ENCODE measurements at regions not wholly inside any gene's neighbourhood (a gene's known extent, or its start where the extent isn't known, plus 50 kb on each side); places are given as distances from the start of the nearest gene placed in this dataset.

- peaks cover 17% of the 10 kb centered on the region for H3K4me1 Mint-ChIP-seq (ENCODE audit: low read depth)
- no peak overlapping the region for H3K4me3 Mint-ChIP-seq
- H3K9me3 Mint-ChIP-seq: peaks cover 8% of the 10 kb centered on the region
- no peaks in the 10 kb centered on the region for H3K36me3 Mint-ChIP-seq (ENCODE audit: low read depth)
- peaks cover 4% of the 10 kb centered on the region for H3K27me3 Mint-ChIP-seq
- H3K27ac Mint-ChIP-seq: no peak overlapping the region
- intact Hi-C loops (cut with micrococcal nuclease): no loop called here
Measured at GRCh38 chr6:4692664-4693063, 83.5 kb upstream of the CDYL start.

GRCh38 chr6:4687989-4688947 lies 87.9 kb upstream of the CDYL start:
- H3K27ac Mint-ChIP-seq: peak overlapping the region; percentile 85
- no peaks in the 10 kb centered on the region for H3K9me3 Mint-ChIP-seq
- H3K4me1 Mint-ChIP-seq (ENCODE audit: low read depth): peaks cover 17% of the 10 kb centered on the region
- intact Hi-C loops (cut with micrococcal nuclease): no loop called here
- peaks cover 7% of the 10 kb centered on the region for H3K27me3 Mint-ChIP-seq
- H3K36me3 Mint-ChIP-seq (ENCODE audit: low read depth): no peaks in the 10 kb centered on the region
- peak overlapping the region; percentile 69 for H3K4me3 Mint-ChIP-seq

GRCh38 chr6:4687656-4687988 lies 88.6 kb upstream of the CDYL start:
- Mint-ChIP-seq H3K27me3 (peaks cover 11% of the 10 kb centered on the region), H3K4me3 (peak overlapping the region; percentile 69), H3K36me3 (ENCODE audit: low read depth) (no peaks in the 10 kb centered on the region), H3K27ac (peak overlapping the region; percentile 85), H3K4me1 (ENCODE audit: low read depth) (peaks cover 16% of the 10 kb centered on the region), H3K9me3 (no peaks in the 10 kb centered on the region)
- intact Hi-C loops (cut with micrococcal nuclease): no loop called here

DNA sequence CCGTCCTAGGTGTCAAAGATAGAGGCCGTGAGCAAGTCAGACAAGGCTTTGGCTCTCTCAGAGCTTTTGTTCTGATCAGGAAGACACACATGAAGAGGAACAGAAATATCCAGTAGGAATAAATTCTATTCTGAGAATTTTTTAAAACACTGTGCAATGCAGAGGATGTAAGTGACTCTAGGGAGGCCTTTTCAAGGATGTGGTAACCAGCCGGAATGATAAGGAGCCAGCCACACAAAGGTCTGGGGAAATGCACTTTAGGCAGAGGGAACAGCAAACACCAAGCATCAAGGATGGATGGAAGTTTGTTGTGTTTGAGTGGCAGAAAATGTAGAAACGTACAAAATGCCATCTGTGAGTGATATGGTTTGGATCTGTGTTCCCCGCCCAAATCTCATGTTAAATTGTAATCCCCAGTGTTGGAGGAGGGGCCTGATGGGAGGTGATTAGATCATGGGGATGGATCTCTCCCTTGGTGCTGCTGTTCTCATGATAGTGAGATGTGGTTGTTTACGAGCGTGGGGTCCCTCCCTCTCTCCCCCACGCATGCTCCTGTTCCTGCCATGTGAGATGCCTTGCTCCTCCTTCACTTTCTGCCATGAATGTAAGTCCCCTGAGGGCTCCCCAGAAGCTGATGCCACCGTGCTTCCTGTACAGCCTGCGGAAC lies 93.6 kb upstream of the CDYL start:
- peaks cover 11% of the 10 kb centered on the region for H3K27me3 Mint-ChIP-seq
- H3K9me3 Mint-ChIP-seq: no peaks in the 10 kb centered on the region
- intact Hi-C loops (cut with micrococcal nuclease): no loop called here
- no peak overlapping the region for H3K4me3 Mint-ChIP-seq
- H3K36me3 Mint-ChIP-seq (ENCODE audit: low read depth): no peaks in the 10 kb centered on the region
- peaks cover 3% of the 10 kb centered on the region for H3K4me1 Mint-ChIP-seq (ENCODE audit: low read depth)
- H3K27ac Mint-ChIP-seq: no peak overlapping the region

DNA sequence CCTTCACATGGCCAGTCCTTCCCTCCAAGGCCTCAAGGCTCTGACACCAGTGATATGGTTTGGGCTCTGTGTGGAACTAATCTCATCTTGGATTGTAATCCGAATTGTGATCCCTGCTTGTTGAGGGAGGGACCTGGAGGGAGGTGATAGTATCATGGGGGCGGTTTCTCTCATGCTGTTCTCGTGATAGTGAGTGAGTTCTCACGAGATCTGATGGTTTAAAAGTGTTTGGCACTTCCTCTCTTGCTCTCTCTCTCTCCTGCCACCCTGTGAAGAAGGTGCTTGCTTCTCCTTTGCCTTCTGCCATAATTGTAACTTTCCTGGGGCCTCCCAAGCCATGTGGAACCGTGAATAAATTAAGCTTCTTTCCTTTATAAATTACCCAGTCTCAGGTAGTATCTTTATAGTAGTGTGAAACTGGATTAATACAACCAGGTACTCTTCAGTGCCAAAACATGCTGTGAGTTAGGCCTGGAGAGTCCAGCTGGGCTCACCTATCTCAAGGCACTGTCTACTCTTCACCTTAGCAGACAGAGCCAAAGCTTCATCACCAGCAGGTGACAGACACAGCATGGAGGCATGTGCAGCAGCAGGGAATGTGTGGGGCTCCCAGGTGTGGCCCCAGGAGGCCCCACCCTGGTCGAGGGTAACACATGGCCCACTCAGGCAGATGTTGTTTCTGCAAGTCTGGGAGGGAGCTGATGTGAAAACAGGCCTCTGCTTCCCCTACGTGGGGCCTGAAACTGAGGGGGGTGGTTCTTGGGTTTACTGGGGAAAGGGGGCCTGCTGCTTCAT lies 97.5 kb upstream of the CDYL start:
- intact Hi-C loops (cut with micrococcal nuclease): no loop called here
- H3K36me3 Mint-ChIP-seq (ENCODE audit: low read depth): no peaks in the 10 kb centered on the region
- H3K27me3 Mint-ChIP-seq: peaks cover 11% of the 10 kb centered on the region
- H3K4me3 Mint-ChIP-seq: no peak overlapping the region
- H3K9me3 Mint-ChIP-seq: no peaks in the 10 kb centered on the region
- H3K27ac Mint-ChIP-seq: no peak overlapping the region
- H3K4me1 Mint-ChIP-seq (ENCODE audit: low read depth): no peaks in the 10 kb centered on the region

DNA sequence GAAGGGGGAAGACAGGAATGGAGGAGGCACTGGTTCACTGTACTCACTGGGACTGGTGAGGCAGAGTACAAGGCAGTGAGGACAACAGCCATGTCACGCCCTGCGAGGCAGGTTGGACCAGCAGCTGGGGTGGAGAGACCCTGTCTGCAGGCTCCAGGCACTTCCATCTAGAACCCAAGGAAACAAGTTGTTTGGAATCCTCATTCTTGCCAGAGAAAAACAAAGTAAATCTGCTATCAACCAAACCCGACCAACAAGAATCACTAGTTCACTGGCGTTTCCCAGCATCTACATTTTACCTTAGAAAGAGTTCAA lies 98.5 kb upstream of the CDYL start:
- H3K4me3 Mint-ChIP-seq: no peak overlapping the region
- no peaks in the 10 kb centered on the region for H3K9me3 Mint-ChIP-seq
- no peak overlapping the region for H3K27ac Mint-ChIP-seq
- H3K27me3 Mint-ChIP-seq: peaks cover 4% of the 10 kb centered on the region
- H3K4me1 Mint-ChIP-seq (ENCODE audit: low read depth): no peaks in the 10 kb centered on the region
- H3K36me3 Mint-ChIP-seq (ENCODE audit: low read depth): no peaks in the 10 kb centered on the region
- intact Hi-C loops (cut with micrococcal nuclease): no loop called here

DNA sequence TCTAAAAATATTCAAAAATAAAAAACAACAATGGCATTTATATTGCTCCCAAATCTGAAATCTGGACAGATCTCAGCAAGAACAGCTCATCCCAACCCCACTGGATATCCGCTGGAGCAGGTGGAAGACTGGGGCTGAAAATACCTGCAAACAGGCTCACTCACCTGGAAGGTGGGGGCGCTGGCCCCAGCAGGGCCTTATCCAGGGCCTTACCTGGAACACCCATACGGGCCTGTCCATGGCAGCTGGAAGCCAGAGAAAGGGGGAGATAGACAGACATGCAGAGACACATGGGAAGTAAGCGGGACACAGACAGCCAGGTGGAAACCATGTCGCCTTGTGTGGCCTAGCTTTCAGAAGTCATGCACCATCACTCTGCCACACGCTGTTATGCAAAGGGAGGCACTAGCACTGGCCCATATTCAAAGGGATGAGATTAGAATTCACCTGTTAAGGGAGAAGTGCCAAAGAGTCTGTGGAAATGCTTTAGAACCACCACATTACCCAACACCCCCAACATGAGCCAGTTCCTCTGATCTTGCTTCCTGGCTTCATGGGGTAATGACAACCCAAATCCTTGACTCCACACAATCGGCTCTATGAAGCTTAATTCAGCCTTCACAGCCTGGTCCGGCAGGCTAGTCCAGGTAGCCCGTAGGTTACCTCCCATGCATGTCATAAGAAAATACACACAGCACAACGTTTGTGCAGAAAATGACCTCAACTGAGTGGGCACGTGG lies 99.0 kb upstream of the CDYL start:
- intact Hi-C loops (cut with micrococcal nuclease): no loop called here

GRCh38 chr6:4676016-4676415 lies 100.2 kb upstream of the CDYL start:
- H3K9me3 Mint-ChIP-seq: no peaks in the 10 kb centered on the region
- no peak overlapping the region for H3K4me3 Mint-ChIP-seq
- no peaks in the 10 kb centered on the region for H3K4me1 Mint-ChIP-seq (ENCODE audit: low read depth)
- H3K27ac Mint-ChIP-seq: no peak overlapping the region
- peaks cover 4% of the 10 kb centered on the region for H3K27me3 Mint-ChIP-seq
- intact Hi-C loops (cut with micrococcal nuclease): no loop called here
- no peaks in the 10 kb centered on the region for H3K36me3 Mint-ChIP-seq (ENCODE audit: low read depth)

More for the DNA sequence above, 99.0 kb upstream of the CDYL start:
- Mint-ChIP-seq H3K4me1 (ENCODE audit: low read depth) (no peaks in the 10 kb centered on the region), H3K36me3 (ENCODE audit: low read depth) (no peaks in the 10 kb centered on the region), H3K4me3 (no peak overlapping the region), H3K27me3 (peaks cover 4% of the 10 kb centered on the region), H3K27ac (no peak overlapping the region), H3K9me3 (no peaks in the 10 kb centered on the region)

DNA sequence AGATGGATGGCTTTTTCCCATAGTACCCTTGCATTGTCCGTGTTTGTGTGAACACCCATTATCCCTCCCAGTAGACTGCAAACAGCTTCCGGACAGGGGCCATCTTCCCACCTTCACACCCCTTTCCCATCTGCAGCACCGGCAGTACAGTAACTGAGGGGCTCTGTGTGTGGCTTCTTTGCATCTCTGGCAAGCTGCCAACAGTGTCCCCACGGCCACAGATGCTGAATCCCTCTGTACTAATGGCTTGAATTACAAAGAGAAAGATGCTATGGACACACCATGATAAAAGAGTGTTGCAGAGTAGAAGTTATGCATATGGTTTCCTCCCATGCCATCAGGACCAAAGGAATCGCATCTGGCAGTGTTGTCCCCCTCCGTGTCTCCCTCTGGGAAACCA lies 101.1 kb upstream of the CDYL start:
- intact Hi-C loops (cut with micrococcal nuclease): no loop called here
- Mint-ChIP-seq H3K27ac (no peak overlapping the region), H3K4me3 (no peak overlapping the region), H3K9me3 (no peaks in the 10 kb centered on the region), H3K36me3 (ENCODE audit: low read depth) (no peaks in the 10 kb centered on the region), H3K27me3 (peaks cover 4% of the 10 kb centered on the region), H3K4me1 (ENCODE audit: low read depth) (no peaks in the 10 kb centered on the region)

GRCh38 chr6:4673861-4674260 lies 102.3 kb upstream of the CDYL start:
- Mint-ChIP-seq H3K36me3 (ENCODE audit: low read depth) (no peaks in the 10 kb centered on the region), H3K27me3 (peaks cover 4% of the 10 kb centered on the region), H3K9me3 (no peaks in the 10 kb centered on the region), H3K4me1 (ENCODE audit: low read depth) (peaks cover 2% of the 10 kb centered on the region), H3K27ac (no peak overlapping the region), H3K4me3 (no peak overlapping the region)
- intact Hi-C loops (cut with micrococcal nuclease): no loop called here

DNA sequence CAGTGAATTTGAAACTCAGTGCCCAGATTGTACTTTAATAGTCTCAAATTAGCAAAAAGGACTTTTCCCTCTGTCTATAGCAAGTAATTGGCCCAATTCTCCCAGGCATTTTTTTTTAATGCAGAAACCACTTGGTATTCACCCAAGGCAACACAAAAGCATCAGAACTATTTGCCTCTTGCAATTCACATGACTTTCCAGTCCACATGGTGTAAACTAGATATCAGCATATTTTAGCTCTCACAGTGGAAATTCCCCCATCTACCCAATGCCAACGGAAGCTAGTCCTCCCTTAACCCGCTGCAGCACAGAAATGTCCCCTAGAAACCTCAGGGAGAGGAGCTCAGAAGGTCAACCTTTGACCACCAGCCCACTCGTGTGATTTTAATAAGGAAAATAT lies 103.4 kb upstream of the CDYL start:
- no peak overlapping the region for H3K4me3 Mint-ChIP-seq
- intact Hi-C loops (cut with micrococcal nuclease): no loop called here
- peaks cover 5% of the 10 kb centered on the region for H3K4me1 Mint-ChIP-seq (ENCODE audit: low read depth)
- H3K27ac Mint-ChIP-seq: no peak overlapping the region
- no peaks in the 10 kb centered on the region for H3K9me3 Mint-ChIP-seq
- no peaks in the 10 kb centered on the region for H3K36me3 Mint-ChIP-seq (ENCODE audit: low read depth)
- peaks cover 4% of the 10 kb centered on the region for H3K27me3 Mint-ChIP-seq

GRCh38 chr6:4671587-4672115 lies 104.6 kb upstream of the CDYL start:
- H3K4me3 Mint-ChIP-seq: no peak overlapping the region
- H3K27me3 Mint-ChIP-seq: peaks cover 5% of the 10 kb centered on the region
- peaks cover 5% of the 10 kb centered on the region for H3K4me1 Mint-ChIP-seq (ENCODE audit: low read depth)
- intact Hi-C loops (cut with micrococcal nuclease): no loop called here
- no peak overlapping the region for H3K27ac Mint-ChIP-seq
- H3K9me3 Mint-ChIP-seq: no peaks in the 10 kb centered on the region
- no peaks in the 10 kb centered on the region for H3K36me3 Mint-ChIP-seq (ENCODE audit: low read depth)

- peaks cover 5% of the 10 kb centered on the region for H3K4me1 Mint-ChIP-seq (ENCODE audit: low read depth)
- H3K9me3 Mint-ChIP-seq: no peaks in the 10 kb centered on the region
- H3K4me3 Mint-ChIP-seq: no peak overlapping the region
- intact Hi-C loops (cut with micrococcal nuclease): no loop called here
- peaks cover 5% of the 10 kb centered on the region for H3K27me3 Mint-ChIP-seq
- H3K36me3 Mint-ChIP-seq (ENCODE audit: low read depth): no peaks in the 10 kb centered on the region
- H3K27ac Mint-ChIP-seq: no peak overlapping the region
Measured at GRCh38 chr6:4670824-4671409, 105.3 kb upstream of the CDYL start.
